Right atrium auricular region (tissue), 2 donors: ENCODE measurements at regions not wholly inside any gene's neighbourhood (a gene's known extent, or its start where the extent isn't known, plus 50 kb on each side); places are given as distances from the start of the nearest gene placed in this dataset.

Experiments used
- DNase-seq: peaks from one replicate; pipeline ENCODE4 v3.0.0-alpha.2; 2019; ENCODE audit warnings: low spot score
- H3K27ac ChIP-seq, 2 donors: fragments of 200-600 bp; sonication (generic); 1 replicate in 1 of 2; 2 replicates in 1 of 2; pipeline ENCODE4 v1.5.1; 2016 to 2019
- H3K27me3 ChIP-seq, 2 donors: fragments of 200-600 bp; sonication (generic); one replicate each; pipeline versions ENCODE4 v1.5.1 to v1.6.0; 2017 to 2019
- H3K36me3 ChIP-seq: fragments of 200-600 bp; sonication (generic); one replicate; pipeline ENCODE4 v1.5.1; 2016
- H3K4me1 ChIP-seq, 2 donors: fragments of 200-600 bp; sonication (generic); one replicate each; pipeline versions ENCODE4 v1.5.1 to v1.6.0; 2017 to 2019
- H3K4me3 ChIP-seq, 2 donors: fragments of 200-600 bp; sonication (generic); 1 replicate in 1 of 2; 2 replicates in 1 of 2; pipeline ENCODE4 v1.5.1; 2017 to 2019; ENCODE audit warnings: mild to moderate bottlenecking in 1 of 2, moderate library complexity in 1 of 2
- H3K9me3 ChIP-seq, 2 donors: fragments of 200-600 bp; sonication (generic); one replicate each; pipeline ENCODE4 v1.5.1; 2019
- TF ChIP-seq, protein P1 (sequence below), 2 donors: fragments of 200-600 bp; sonication (generic); IDR thresholded peaks; one replicate each; pipeline ENCODE4 v1.5.1; 2019; ENCODE audit warnings: antibody characterized with exemption in 2 of 2

DNA sequence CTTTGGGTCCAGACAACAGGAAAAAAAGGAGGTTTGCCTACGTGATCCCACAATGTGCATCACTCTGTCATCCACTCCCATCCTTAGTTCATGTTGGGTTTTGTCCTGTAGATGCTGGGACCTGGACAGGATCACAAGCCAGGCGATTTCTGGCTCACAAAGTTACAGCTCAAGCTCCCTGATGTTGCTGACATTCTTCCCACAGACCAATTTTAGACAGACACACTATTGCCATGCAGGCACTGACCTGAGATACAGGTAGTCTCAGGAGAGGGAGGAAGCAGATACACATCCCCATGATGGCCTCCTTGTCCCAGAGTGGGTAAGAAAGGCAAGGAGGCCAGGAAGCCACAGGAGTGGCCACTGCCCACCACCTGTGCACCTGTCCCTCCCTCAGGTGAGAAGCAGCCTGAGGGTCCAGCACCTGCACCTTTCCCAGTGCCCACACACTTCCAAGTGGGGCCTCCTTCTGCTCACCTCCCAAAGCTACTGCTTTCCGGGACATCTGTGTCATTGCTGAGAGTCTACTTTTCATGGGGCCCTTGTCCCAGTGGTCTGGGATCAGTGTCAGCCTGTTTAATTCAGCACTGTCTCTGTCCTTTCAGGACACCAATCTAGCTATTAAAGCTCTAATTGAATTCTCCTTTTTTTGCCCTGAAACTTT, 52.0 kb upstream of the TOP3B start:
- TF ChIP-seq, protein P1, sequence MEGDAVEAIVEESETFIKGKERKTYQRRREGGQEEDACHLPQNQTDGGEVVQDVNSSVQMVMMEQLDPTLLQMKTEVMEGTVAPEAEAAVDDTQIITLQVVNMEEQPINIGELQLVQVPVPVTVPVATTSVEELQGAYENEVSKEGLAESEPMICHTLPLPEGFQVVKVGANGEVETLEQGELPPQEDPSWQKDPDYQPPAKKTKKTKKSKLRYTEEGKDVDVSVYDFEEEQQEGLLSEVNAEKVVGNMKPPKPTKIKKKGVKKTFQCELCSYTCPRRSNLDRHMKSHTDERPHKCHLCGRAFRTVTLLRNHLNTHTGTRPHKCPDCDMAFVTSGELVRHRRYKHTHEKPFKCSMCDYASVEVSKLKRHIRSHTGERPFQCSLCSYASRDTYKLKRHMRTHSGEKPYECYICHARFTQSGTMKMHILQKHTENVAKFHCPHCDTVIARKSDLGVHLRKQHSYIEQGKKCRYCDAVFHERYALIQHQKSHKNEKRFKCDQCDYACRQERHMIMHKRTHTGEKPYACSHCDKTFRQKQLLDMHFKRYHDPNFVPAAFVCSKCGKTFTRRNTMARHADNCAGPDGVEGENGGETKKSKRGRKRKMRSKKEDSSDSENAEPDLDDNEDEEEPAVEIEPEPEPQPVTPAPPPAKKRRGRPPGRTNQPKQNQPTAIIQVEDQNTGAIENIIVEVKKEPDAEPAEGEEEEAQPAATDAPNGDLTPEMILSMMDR (IDR thresholded peaks at IDR 0.05), result no peak
- no peaks in the 10 kb centered on the region for H3K27me3 ChIP-seq
- H3K4me3 ChIP-seq, result no peak overlapping the region
- H3K9me3 ChIP-seq, result no peaks in the 10 kb centered on the region
- no peaks in the 10 kb centered on the region for H3K4me1 ChIP-seq
- DNase-seq, result no peak
- no peak overlapping the region for H3K27ac ChIP-seq
- H3K36me3 ChIP-seq, result no peaks in the 10 kb centered on the region

DNA sequence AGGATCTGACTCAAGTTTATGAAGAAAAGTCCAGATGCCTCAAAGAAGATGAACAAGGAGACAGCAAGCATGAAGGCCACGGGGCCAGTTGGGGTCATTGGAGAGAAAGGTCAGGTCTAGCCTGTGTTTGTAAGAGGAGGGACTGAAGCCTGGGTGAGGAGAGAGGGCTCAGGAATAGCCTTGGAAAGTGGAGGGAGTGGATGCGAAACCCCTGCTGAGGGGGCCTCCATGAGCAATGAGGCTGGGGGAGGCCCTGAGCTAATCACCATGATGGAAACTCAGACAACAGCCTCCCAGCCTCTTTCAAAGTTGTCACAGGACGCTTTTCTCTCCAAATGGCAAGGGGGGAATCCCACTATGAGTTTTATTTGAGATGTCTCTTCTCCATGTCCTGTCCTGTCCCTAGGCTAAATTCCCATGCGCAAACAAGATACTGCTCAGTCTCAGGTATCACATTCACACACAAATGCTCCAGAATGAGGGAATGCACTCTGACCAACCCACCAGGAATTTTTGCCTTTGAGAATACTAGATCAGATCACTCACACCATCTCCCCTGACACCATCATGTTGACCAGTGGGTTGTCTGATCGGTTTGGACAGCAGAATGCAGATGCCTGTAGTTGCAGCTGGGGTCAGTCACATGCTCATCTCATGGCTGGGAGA, 51.3 kb upstream of the TOP3B start:
- no peaks in the 10 kb centered on the region for H3K4me1 ChIP-seq
- no peaks in the 10 kb centered on the region for H3K9me3 ChIP-seq
- H3K4me3 ChIP-seq, result no peak overlapping the region
- TF ChIP-seq, protein P1 (IDR thresholded peaks at IDR 0.05), result no peak
- H3K36me3 ChIP-seq, result no peaks in the 10 kb centered on the region
- no peaks in the 10 kb centered on the region for H3K27me3 ChIP-seq
- no peak overlapping the region for H3K27ac ChIP-seq
- no peak for DNase-seq

DNA sequence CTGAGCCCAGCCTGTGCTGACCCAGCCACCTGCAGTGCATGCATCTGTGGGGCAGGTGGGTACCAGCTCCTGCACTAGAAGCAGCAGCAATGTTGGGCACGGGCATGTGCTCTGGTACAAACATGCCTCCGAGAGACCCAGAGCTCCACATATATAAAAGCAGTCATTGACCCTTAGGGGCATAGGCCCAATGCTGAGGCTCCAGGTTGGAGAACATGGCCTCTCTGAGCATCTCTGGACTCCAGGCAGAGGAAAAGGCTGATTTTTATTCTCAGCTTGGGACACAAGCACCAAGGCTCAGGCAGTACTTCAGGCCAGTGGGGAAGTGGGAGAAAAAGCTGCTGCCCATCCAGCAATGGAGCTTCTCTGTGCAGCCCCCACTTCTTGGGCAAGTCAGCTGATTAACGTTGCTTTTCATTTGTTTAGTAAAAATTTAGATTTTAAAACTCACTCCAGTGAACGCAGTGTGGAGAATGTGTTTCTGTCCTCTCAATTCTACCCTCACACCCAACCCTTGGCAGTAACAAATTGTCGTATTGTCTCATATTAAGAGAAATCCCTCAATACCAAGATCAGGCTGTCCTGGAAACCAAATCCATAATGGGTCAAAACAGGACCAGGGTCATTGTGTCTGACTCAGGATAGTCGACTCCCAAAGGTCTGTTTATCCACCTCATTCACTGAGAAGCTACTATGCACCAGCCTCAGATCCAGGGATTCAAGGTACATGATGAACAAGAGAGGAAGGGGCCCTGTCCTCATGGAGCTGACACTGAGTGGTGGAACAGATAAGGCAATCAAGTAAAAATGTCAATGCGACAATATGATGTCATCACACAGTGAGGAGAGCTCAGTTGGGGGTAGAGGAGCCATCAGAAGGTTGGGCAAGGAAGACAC, 50.6 kb upstream of the TOP3B start:
- no peaks in the 10 kb centered on the region for H3K4me1 ChIP-seq
- H3K27me3 ChIP-seq, result no peaks in the 10 kb centered on the region
- no peak overlapping the region for H3K27ac ChIP-seq
- H3K9me3 ChIP-seq, result no peaks in the 10 kb centered on the region
- H3K36me3 ChIP-seq, result no peaks in the 10 kb centered on the region
- TF ChIP-seq, protein P1 (IDR thresholded peaks at IDR 0.05), result no peak
- no peak overlapping the region for H3K4me3 ChIP-seq
- DNase-seq, result no peak

DNA sequence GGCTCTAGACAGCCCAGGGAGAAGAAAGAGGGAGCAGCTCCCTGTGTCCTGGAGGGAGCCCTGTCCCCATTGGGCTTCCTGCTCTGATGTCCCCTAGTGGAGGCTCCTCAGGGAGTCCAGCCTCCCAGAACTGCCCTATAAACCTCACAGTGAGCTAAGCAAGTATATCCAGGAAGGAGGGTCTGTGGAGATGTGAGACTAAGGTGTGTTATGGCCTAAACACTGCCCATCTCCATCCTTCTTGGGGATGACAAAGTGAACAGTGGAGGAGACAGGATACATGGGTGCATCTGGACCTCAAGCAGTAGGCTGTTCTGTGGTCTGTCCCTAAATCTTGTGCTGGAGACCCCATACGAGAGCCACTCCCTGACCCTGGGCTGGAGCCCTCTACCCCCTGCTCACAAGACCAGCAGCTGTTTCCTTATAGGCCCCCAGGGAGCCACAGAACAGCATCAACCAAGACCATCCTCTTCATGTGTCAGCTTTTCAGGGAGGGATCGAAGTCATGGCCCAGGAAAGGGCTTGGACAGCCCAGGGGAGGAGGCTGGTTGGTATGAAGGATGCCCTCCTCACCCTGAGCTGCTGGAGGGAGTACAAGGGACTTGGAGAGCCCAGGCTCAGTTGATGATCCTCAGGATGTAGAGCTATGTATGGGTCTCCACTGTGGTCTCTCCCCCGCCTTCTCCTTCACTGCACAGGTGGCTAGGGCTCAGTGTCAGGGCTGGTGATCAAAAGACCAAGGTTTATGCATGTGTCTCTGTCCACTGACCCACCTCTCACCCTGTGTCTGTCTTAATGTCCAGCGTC, 49.7 kb upstream of the TOP3B start:
- Histone ChIP-seq H3K36me3 (no peaks in the 10 kb centered on the region), H3K27ac (peak overlapping the region in 1 of 2 donors; percentile 67), H3K4me3 (no peak overlapping the region), H3K4me1 (no peaks in the 10 kb centered on the region), H3K9me3 (no peaks in the 10 kb centered on the region), H3K27me3 (no peaks in the 10 kb centered on the region)
- TF ChIP-seq, protein P1 (IDR thresholded peaks at IDR 0.05), result no peak
- DNase-seq, result no peak
